ENCODE measurements at regions not wholly inside any gene's neighbourhood (a gene's known extent, or its start where the extent isn't known, plus 50 kb on each side); places are given as distances from the start of the nearest gene placed in this dataset.

- no peak for TF ChIP-seq RAD21 (conservative IDR thresholded peaks at IDR 0.05)
- no peak for TF ChIP-seq CTCF (IDR thresholded peaks at IDR 0.05; ENCODE audit: poor library complexity, severe bottlenecking)
Observed at GRCh38 chr20:6630514-6630913, 137.0 kb upstream of the BMP2 start.
